Body of pancreas (tissue), 4 donors: ENCODE measurements at regions not wholly inside any gene's neighbourhood (a gene's known extent, or its start where the extent isn't known, plus 50 kb on each side); places are given as distances from the start of the nearest gene placed in this dataset.

Experiments used
- ATAC-seq: fragments of 150-250 bp; one replicate; pipeline ENCODE4 v1.9.1; 2016
- DNase-seq, 4 donors: peaks; one replicate each; pipeline ENCODE4 v3.0.0-alpha.2; 2019
- H3K27ac ChIP-seq, 4 donors: fragments of 200-600 bp; sonication (generic); 1 replicate in 3 of 4; 2 replicates in 1 of 4; pipeline versions ENCODE4 v1.5.1 to v1.6.1; 2016 to 2019; ENCODE audit warnings: mild to moderate bottlenecking in 1 of 4, mixed read lengths in 1 of 4, moderate library complexity in 1 of 4
- H3K27me3 ChIP-seq, 2 donors: fragments of 200-600 bp; sonication (generic); one replicate each; pipeline ENCODE4 v1.6.0; 2016; ENCODE audit warnings: mild to moderate bottlenecking in 1 of 2
- H3K36me3 ChIP-seq, 2 donors: fragments of 200-600 bp; sonication (generic); replicated peaks in 1 of 2; 2 replicates each; pipeline ENCODE4 v1.5.1; 2016; ENCODE audit warnings: low read depth in 2 of 2; ENCODE audit not compliant: insufficient read depth in 1 of 2
- H3K4me1 ChIP-seq: fragments of 200-600 bp; sonication (generic); one replicate; pipeline ENCODE4 v1.6.0; 2016
- H3K4me3 ChIP-seq, 2 donors: fragments of 200-600 bp; sonication (generic); 1 replicate in 1 of 2; 2 replicates in 1 of 2; pipeline ENCODE4 v1.5.1; 2016 to 2019
- H3K9me3 ChIP-seq, 3 donors: fragments of 200-600 bp; sonication (generic); 1 replicate in 2 of 3; 2 replicates in 1 of 3; pipeline ENCODE4 v1.5.1; 2016
- POLR2A ChIP-seq, 3 donors: fragments of 450-650 bp; IDR thresholded peaks; one replicate each; pipeline ENCODE4 v1.6.1; 2016; ENCODE audit warnings: antibody characterized with exemption in 3 of 3, mild to moderate bottlenecking in 2 of 3
- WGBS, 2 donors: methylation state at CpG; one replicate each; pipeline ENCODE4 v1.1.5; 2017; 5-methylcytosine and 5-hydroxymethylcytosine counted together
- intact Hi-C: fragments of 100-400 bp; cut with DNase I; formaldehyde crosslinking; loops from one replicate; pipeline ENCODE4 v1.15.1; 2023
- TF ChIP-seq, protein P1 (sequence below), 7 experiments: fragments of 450-650 bp in 4 of 7; fragments of 200-600 bp in 3 of 7; sonication (generic) in 3 of 7; IDR thresholded peaks; one replicate each; pipeline ENCODE4 v1.5.1; 2016 to 2019; ENCODE audit warnings: antibody characterized with exemption in 7 of 7

DNA sequence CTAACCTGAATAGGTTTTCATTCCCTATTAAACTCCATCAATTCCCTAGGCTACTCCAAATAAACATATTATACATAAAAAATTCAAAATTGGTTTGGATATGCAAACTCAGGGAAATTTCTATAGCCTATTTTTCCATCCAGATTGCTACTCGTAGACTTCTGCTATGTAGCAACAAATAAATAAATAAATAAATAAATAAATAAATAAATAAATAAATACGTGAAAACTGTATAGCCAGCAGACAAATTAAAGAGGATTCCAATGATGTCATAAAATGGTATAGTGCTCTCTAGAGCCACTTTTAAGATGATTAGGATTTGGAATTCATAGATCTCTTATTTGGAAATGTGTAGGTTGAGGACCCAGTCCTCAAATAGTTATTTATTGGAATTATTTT is 1193.2 kb upstream of the NUDT12 start:
- intact Hi-C loops, result no loop called here
- H3K9me3 ChIP-seq, result no peaks in the 10 kb centered on the region
- no peaks in the 10 kb centered on the region for H3K4me1 ChIP-seq
- H3K4me3 ChIP-seq, result no peak overlapping the region
- H3K27me3 ChIP-seq, result no peaks in the 10 kb centered on the region
- no peaks in the 10 kb centered on the region for H3K36me3 ChIP-seq
- ATAC-seq (no peak), DNase-seq (no peak)
- 61 to 71% methylated on average over 2 of the region's 2 CpGs for WGBS, 2 donors
- no peak for TF ChIP-seq POLR2A (IDR thresholded peaks at IDR 0.05)
- TF ChIP-seq, protein P1, sequence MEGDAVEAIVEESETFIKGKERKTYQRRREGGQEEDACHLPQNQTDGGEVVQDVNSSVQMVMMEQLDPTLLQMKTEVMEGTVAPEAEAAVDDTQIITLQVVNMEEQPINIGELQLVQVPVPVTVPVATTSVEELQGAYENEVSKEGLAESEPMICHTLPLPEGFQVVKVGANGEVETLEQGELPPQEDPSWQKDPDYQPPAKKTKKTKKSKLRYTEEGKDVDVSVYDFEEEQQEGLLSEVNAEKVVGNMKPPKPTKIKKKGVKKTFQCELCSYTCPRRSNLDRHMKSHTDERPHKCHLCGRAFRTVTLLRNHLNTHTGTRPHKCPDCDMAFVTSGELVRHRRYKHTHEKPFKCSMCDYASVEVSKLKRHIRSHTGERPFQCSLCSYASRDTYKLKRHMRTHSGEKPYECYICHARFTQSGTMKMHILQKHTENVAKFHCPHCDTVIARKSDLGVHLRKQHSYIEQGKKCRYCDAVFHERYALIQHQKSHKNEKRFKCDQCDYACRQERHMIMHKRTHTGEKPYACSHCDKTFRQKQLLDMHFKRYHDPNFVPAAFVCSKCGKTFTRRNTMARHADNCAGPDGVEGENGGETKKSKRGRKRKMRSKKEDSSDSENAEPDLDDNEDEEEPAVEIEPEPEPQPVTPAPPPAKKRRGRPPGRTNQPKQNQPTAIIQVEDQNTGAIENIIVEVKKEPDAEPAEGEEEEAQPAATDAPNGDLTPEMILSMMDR (IDR thresholded peaks at IDR 0.05), result no peak
- no peak overlapping the region for H3K27ac ChIP-seq

DNA sequence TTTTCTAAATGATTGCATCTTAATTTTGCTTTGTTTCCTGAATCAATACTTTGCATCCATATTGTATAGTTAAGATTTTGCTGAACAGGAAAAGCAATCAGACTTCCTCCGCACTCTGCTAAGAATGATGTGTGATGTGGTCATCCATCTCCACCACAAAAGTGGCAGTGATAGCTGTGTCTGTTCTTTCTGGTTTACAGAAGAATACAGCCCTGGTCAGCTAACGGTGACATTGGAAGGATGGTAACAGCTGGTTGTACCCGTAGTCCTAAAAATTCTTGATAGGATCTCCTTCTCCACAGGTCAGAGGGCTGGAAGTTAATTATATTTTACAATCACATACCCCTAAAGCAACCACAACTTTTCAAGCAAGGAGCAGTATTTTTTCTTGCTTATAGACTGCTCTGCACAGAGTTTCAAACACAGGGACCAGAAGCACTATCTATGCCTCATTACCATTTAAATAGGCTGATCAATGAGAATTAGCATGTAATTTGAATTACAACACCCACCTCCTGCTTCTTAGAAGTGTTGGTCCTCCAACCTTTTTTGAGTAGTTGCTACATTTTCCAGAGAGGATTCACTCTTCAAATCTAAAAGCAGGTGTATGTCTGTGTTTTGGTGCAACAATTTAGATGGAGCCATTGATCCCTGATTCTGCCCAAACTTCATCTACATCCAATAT is 1191.9 kb upstream of the NUDT12 start:
- no peak overlapping the region for H3K27ac ChIP-seq
- no peak overlapping the region for H3K4me3 ChIP-seq
- H3K9me3 ChIP-seq, result no peaks in the 10 kb centered on the region
- TF ChIP-seq, protein P1 (IDR thresholded peaks at IDR 0.05), result no peak
- TF ChIP-seq POLR2A (IDR thresholded peaks at IDR 0.05), result no peak
- H3K36me3 ChIP-seq, result no peaks in the 10 kb centered on the region
- H3K4me1 ChIP-seq, result no peaks in the 10 kb centered on the region
- intact Hi-C loops, result no loop called here
- no peak for ATAC-seq
- 62 to 69% methylated on average over 3 of the region's 3 CpGs for WGBS, 2 donors
- no peak for DNase-seq
- H3K27me3 ChIP-seq, result no peaks in the 10 kb centered on the region

GRCh38 chr5:104751969-104752368 is 1189.4 kb upstream of the NUDT12 start:
- DNase-seq (no peak), ATAC-seq (no peak)
- 62 to 63% methylated on average over 1 of the region's 1 CpG for WGBS, 2 donors
- H3K36me3 ChIP-seq, result no peaks in the 10 kb centered on the region
- intact Hi-C loops, result no loop called here
- H3K27me3 ChIP-seq, result no peaks in the 10 kb centered on the region
- H3K4me3 ChIP-seq, result no peak overlapping the region
- H3K4me1 ChIP-seq, result no peaks in the 10 kb centered on the region
- no peak overlapping the region for H3K27ac ChIP-seq
- H3K9me3 ChIP-seq, result peaks cover 0 to 4% (median 0%) of the 10 kb centered on the region in 3 donors
- TF ChIP-seq, protein P1 (IDR thresholded peaks at IDR 0.05), result no peak
- TF ChIP-seq POLR2A (IDR thresholded peaks at IDR 0.05), result no peak

DNA sequence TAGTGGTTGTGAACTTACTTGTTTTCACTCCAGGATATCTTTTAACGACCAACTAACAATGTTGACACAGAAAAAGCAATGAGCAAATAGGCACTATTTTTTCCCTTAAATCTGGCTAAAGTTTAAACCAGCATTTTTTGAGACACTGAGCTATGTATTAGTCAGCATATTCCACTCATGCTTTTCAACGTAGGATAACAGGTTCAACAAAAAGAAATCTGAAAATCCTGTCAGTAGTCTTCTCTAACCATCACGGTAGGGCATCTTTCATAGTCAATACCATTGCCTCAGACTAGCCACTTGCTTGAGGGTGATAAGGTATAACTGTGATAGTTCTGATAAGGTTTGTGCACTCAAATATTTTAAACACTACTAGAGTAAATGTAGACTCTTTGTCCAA is 1177.3 kb upstream of the NUDT12 start:
- Histone ChIP-seq H3K27me3 (no peaks in the 10 kb centered on the region), H3K9me3 (no peaks in the 10 kb centered on the region), H3K4me1 (no peaks in the 10 kb centered on the region), H3K36me3 (no peaks in the 10 kb centered on the region), H3K4me3 (no peak overlapping the region), H3K27ac (no peak overlapping the region)
- TF ChIP-seq, protein P1 (IDR thresholded peaks at IDR 0.05), result no peak
- TF ChIP-seq POLR2A (IDR thresholded peaks at IDR 0.05), result no peak
- intact Hi-C loops, result no loop called here
- ATAC-seq, result no peak
- no peak for DNase-seq
- WGBS, 2 donors, result 15 to 25% methylated on average over 3 of the region's 3 CpGs

GRCh38 chr5:104739503-104739902 is 1176.9 kb upstream of the NUDT12 start:
- intact Hi-C loops, result no loop called here
- no peak overlapping the region for H3K4me3 ChIP-seq
- H3K27me3 ChIP-seq, result no peaks in the 10 kb centered on the region
- no peaks in the 10 kb centered on the region for H3K36me3 ChIP-seq
- DNase-seq (no peak), ATAC-seq (no peak)
- H3K9me3 ChIP-seq, result no peaks in the 10 kb centered on the region
- WGBS, 2 donors, result 67 to 73% methylated on average over 2 of the region's 2 CpGs
- TF ChIP-seq, protein P1 (IDR thresholded peaks at IDR 0.05), result no peak
- TF ChIP-seq POLR2A (IDR thresholded peaks at IDR 0.05), result no peak
- H3K27ac ChIP-seq, result no peak overlapping the region
- H3K4me1 ChIP-seq, result no peaks in the 10 kb centered on the region
